NCI-H526 treated with DMSO at 0.1 percent for 48 hours (cell line): ENCODE measurements at regions not wholly inside any gene's neighbourhood (a gene's known extent, or its start where the extent isn't known, plus 50 kb on each side); places are given as distances from the start of the nearest gene placed in this dataset.
"Not testable (repeated sequence)": the region's sequence is repeated elsewhere in the genome, so short reads cannot be mapped to it uniquely, and the experiment has no call there.

Source experiments
- DNase-seq: peaks from one replicate; lab custom pipeline; 2025; lab: John Stamatoyannopoulos, UW

DNA sequence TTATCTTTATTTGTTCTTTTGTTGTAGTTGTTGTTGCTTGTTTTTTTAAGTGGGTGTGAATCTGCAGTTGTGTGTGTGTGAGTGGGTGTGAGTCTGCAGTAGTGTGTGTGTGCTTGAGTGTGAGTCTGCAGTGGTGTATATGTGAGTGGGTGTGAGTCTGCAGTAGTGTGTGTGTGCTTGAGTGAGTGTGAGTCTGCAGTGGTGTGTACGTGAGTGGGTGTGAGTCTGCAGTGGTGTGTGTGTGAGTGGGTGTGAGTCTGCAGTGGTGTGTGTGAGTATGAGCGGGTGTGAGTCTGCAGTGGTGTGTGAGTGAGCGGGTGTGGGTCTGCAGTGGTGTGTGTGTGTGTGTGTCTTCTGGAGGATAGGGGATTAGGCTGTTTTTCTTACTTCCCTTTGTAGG lies 1186.8 kb upstream of the SEL1L start:
- no peak for DNase-seq

GRCh38 chr14:82720946-82721345 lies 1187.3 kb upstream of the SEL1L start:
- DNase-seq: no peak

GRCh38 chr14:82724316-82724715 lies 1190.7 kb upstream of the SEL1L start:
- peak; percentile 61 for DNase-seq

DNA sequence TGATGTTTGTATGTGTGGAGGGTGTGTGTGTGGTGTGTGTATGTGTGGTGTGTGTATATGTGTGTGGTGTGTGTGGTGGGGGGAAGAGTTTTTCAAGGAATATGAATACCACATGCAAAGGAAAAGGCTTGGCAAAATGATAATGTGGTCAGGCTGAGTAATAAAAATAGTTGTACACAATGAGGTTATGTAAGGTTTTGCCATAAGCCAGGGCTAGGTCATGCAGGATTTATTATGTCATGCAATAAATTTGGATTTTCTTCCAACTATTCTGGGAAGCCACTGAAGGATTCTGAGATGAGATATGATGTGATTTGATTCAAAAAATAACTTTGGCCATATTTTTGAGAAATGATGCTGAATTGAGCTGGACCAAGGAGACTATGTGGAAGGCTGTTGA lies 1191.6 kb upstream of the SEL1L start:
- DNase-seq: no peak

DNA sequence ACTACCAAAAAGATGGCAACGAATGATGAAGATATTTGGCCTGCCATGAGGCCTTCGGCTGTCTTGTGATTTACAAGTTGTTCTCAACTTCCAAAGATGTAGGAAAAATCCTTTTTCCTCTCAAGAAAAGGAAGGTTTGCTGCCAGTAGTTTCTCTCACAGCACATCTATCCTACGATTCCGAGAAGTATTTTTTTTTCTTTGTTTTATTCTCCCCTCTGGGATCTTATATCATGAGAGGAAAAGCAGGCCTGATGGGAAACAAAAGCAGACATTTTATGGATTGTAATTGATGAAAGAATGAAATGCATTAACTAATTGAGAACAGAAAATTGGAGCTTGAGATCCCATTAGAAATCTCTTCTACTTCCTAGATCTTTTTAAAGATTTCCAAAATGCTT lies 1197.9 kb upstream of the SEL1L start:
- DNase-seq: no peak

DNA sequence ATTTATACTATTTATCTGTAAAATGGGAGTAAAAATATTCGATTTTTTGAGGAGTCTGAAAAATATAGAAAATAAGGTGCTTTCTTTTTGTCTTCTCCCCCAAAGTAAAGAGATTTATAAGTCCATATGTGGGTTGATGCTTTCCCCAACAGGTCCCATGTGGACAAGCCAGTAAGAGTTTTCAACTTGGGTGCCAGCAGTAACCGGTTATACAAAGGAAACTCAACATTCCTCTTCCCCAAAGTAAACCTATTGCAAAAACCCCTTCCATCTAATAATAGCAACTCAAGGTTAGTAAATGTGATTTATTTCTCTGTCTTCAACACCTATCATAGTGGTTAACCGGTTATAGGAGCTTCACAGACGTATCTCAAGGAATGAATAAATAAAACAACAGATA lies 1206.9 kb upstream of the SEL1L start:
- DNase-seq: no peak

GRCh38 chr14:82755476-82755875 lies 1221.8 kb upstream of the SEL1L start:
- no peak for DNase-seq

GRCh38 chr14:82755923-82756322 lies 1222.3 kb upstream of the SEL1L start:
- no peak for DNase-seq

GRCh38 chr14:82757776-82758175 lies 1224.1 kb upstream of the SEL1L start:
- DNase-seq: no peak

DNA sequence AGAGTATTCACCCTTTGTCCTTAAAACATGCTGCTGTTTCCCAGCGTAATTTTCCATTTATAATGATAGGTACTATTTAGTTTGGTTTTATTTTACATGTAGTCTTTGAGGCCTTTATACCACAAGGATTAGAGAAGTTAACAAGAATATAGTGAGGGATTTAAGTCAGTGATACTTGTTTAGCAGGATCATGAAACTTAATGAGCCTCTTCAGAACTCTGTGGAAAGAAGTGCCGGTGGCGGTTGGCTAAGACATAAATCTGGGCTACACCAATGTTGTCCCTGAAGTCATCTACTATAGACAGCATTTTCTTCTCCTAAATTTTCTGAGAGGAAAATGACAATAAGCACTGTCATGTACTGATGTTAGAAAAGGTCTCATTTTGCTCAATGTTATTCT lies 1226.0 kb upstream of the SEL1L start:
- no peak for DNase-seq

GRCh38 chr14:82766123-82766522 lies 1232.5 kb upstream of the SEL1L start:
- DNase-seq: no peak

DNA sequence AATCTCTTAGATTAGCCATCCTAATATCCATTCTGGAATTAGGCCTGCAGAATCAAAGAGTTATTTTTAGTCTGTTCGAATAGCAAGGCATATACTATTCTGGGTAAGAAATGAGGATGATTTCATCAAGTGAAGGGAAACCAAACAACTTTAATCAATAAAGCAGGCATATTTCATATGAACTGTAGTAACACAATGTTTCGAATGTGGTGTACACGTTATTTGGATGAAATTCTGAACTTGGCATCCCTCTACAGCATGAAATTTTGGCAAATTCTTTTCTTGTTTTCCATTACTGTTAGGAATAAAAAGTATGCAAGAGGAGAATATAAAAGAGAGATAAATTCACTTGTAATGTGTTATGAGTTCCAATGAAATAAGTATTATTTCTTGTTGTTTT lies 1233.3 kb upstream of the SEL1L start:
- no peak for DNase-seq

DNA sequence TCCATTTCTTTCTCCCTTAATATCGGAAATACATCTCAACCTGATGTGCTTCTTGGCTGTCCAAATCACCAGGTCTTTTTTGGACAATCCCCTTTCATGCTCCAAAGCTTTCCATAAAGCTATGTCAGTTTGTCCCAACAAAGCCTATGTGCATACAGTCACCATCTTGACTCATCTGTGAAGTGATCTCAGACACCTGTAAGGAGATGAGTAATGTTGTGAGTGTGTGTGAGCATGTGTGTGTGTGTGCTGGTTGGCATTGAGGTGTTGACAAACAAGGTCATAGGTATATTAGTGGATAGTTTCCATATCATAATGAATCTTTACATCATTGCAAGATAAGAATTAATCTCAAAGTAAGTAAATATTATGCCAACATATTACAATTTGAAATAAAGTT lies 1243.3 kb upstream of the SEL1L start:
- no peak for DNase-seq

- DNase-seq: no peak
Measured at GRCh38 chr14:82778008-82778590, 1244.4 kb upstream of the SEL1L start.

- DNase-seq: no peak
Measured at GRCh38 chr14:82778601-82779000, 1244.9 kb upstream of the SEL1L start.

- DNase-seq: no peak
Measured at GRCh38 chr14:82779301-82779700, 1245.6 kb upstream of the SEL1L start.

DNA sequence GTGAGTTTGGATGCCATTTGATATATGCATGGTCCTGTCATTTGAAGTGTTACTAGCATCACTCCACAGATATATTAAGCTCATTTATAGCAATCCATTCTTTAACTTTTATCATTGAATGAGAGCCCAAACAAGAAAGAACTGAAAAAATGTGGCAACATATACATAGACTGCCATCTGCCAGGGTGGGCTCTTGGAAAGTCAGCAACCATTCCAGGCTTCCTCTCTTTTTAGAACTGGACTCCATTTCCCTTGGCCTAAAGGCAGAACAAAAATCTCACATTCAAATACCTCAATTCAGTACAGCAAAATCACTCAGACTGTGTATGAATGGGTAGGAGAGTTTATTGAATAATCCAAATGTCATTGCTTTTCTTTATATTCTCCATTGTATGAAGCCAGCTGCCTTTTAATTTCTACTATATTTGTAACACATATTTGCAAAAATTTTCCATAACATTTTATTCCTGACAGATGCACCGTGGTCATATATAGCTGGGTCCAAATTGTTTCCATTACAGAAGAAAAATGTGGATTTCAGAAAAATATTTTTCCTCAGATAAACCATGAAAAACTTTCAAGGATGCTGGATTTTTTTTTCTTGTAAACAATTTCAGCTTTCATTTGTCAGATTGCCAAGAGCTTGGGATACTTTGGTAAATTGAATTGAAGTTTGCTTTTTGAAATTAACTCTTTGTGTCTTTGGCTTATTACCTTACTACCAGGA lies 1252.3 kb upstream of the SEL1L start:
- DNase-seq: no peak

DNA sequence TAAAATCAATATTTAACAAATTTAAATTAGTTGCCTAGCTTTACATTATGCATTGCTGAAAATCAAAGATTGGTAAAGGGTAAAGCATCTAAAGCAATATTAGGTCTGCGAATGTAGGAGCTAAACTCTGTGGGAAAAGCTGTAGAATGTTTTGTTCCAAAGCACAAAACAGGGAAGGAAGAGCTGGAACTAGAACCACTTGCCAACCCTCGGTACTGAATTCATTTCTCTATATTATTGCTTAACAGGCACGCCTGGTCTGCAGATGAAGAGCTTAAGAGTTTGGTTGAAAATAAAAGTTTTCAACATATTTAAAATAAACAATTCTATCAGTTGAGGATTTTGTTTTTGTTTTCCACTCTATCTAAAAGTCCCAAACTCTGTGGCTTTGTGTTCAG lies 1252.8 kb upstream of the SEL1L start:
- DNase-seq: no peak

DNA sequence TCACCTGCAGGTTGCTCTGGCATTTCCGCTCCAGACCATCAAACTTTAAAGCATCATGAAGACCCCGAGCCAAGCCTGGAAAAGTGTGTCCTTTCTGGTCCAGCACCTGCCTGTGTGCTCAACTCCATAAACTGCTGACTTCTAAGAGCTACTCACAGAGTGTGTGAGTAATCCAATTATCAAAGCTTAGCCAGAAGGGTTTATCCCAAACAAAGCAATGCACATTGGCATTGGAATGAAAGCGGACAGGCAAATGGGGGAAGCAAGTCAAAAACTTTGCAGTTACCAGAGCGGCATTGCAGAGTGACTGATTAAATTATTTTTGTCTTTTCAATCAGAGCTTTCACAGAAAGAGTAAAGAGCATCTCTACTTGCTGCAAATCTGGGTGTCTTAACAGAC lies 1262.4 kb upstream of the SEL1L start:
- no peak for DNase-seq

DNA sequence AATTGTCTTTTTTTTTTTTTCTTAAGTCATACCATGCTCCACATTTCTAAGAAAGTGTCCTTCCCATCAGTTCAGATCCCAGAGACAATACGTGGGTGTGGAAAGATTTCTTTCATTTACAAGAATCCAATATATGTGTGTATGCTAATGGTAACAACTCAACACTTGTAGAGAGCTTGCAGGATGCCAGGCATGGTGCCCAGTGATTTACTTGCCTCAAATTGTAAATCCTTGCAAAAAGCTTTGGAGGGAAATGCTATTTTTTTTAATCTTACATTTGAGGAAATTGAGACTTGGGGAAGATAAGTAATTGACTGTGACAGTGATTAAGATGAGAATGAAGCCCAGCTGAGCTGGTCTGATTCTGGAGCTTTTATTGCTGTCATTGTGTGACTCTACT lies 1264.6 kb upstream of the SEL1L start:
- no peak for DNase-seq

DNA sequence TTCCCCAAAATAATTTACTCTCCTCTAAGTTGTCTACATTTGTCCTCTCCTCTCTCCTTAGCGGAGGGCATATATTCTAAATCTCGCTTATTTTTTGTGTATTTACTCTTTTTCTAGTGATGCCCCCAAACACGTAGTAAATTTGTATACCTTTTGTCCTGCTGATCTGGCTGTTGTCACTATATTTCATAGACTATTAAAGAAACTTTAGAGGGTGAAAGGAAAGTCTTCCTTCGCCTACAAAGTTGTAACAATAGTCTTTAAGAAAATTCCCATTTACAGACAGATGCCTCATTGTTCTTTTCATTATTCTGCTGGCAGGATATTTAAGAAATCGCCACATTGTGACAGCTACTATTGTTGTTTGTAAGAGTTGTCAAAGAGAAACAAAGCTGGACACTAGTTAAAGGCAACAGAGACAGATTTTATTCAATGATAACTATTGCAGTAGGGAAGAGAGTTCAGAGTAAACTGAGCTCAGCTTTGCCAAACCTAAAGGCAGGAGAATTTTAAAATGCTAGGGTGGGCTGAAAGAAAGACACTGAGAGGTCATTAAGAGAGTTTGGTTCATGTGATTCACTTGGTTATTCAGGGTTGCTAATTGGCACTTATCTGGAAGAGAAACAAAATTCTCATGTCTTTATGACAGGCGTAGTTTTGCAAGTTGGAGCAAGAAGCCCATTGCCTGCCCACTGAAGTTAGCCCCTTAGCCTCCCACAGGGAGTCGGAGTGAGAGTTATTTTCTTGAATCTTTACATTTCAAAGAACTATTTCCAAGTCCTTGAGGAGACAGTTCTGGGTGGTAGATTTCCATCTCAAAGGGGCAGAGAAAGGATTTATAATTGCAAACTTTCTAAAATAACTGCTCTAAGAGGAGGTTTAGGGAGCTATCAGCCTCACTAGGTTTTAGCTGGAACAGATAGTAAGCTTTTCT lies 1272.5 kb upstream of the SEL1L start:
- no peak for DNase-seq

GRCh38 chr14:82811246-82811645 lies 1277.6 kb upstream of the SEL1L start:
- no peak for DNase-seq

- DNase-seq: not testable (repeated sequence)
Measured at GRCh38 chr14:82814339-82814738, 1280.7 kb upstream of the SEL1L start.
